GM12892 (cell line): ENCODE measurements at regions not wholly inside any gene's neighbourhood (a gene's known extent, or its start where the extent isn't known, plus 50 kb on each side); places are given as distances from the start of the nearest gene placed in this dataset.

Source experiments
- POLR2A ChIP-seq: IDR thresholded peaks from 2 replicates; pipeline ENCODE4 v1.6.1; 2011; ENCODE audit warnings: low read depth, low read length, control low read depth
- POLR2AphosphoS5 ChIP-seq: IDR thresholded peaks from 2 replicates; pipeline ENCODE4 v1.6.1; 2011; ENCODE audit warnings: low read depth, low read length, control low read depth

DNA sequence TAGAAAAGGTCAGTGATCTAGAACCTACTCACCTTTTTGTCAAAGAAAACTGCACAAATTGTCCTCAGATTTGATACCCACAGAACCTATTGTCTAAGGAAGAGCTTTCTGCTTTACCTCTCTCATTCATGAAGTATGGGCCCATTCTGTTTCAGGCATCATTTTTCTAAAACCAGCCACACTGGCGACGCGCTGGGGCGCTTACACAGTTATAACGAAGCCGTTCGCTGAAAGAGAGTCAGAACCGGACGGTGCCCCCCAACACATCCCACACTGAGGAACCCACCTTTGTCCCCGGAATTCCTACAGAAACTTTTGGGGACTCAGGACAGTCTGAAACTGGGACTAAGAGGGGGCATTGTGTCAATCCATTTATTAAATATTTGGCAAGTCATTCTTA lies 206.3 kb upstream of the HAAO start:
- TF ChIP-seq POLR2A (no peak), POLR2AphosphoS5 (no peak)
